AG04449 (cell line): ENCODE measurements at regions not wholly inside any gene's neighbourhood (a gene's known extent, or its start where the extent isn't known, plus 50 kb on each side); places are given as distances from the start of the nearest gene placed in this dataset.

Source experiments
- CTCF ChIA-PET: fragments of 350-600 bp; formaldehyde crosslinking; extraction: SDS; loops from one replicate; lab custom pipeline; 2021; ENCODE audit warnings: antibody characterized with exemption; lab: Yijun Ruan, JAX
- POLR2A ChIA-PET: fragments of 400-600, 350-600 bp; formaldehyde crosslinking; extraction: SDS; loops from one replicate; lab custom pipeline; 2020; ENCODE audit warnings: antibody characterized with exemption, inconsistent platforms; lab: Yijun Ruan, JAX
- DNase-seq: peaks from one replicate; pipeline ENCODE4 v3.0.0-alpha.2; 2010; ENCODE audit warnings: low read depth, low spot score
- H3K4me3 ChIP-seq: 2 replicates; pipeline ENCODE4 v1.5.1; 2011; ENCODE audit warnings: low read depth, mild to moderate bottlenecking, control low read depth, low read length
- CTCF ChIP-seq: IDR thresholded peaks from one replicate; pipeline ENCODE4 v1.5.1; 2011; ENCODE audit warnings: mild to moderate bottlenecking, moderate library complexity, low read length, control low read depth, inconsistent platforms; ENCODE audit not compliant: insufficient read depth; ENCODE audit errors: missing control alignments

DNA sequence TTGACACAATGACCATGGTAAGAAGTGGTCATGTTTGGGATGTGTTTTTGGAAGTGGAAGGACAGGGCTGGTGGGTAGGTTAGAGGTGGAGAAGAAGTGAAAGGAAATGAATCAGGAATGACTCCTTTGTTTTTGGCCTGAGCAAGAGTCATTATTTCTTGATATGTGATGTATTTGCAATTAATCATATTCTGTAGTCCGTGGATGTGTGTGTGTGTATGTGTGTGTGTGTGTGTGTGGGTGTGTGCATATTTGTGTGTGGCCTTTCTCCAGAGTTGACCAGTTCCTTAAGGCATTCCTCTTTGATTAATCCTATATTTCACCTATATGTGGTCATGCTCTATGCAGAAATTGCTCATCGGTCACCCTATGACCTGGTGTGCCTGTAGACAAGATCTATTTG lies 130.7 kb downstream of the UTRN start:
- CTCF ChIA-PET: no interaction called here
- H3K4me3 ChIP-seq: no peak overlapping the region
- TF ChIP-seq CTCF: no peak
- POLR2A ChIA-PET: no interaction called here
- peak; percentile 38 for DNase-seq

DNA sequence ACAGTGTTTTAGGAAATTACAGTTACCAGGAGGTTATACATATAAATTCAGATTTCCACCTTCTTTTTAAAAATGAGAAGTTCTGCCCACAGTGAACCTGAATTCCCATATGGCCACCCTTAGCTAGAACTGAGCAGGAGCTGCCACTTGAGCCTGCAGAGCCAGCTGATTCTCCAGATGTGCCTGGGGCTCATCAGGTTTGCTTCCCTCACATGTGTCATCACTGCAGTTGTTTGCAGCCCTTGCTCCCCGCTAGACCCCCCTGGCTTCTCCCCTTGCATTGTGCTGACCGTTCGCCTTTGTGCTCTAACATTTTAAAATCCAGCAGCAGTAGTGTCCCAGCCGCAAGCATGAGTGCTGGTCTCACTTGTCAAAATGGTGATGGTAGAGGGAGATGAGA lies 131.1 kb downstream of the UTRN start:
- no peak for DNase-seq
- no peak for TF ChIP-seq CTCF
- no peak overlapping the region for H3K4me3 ChIP-seq
- CTCF ChIA-PET: no interaction called here
- POLR2A ChIA-PET: no interaction called here

GRCh38 chr6:144416773-144417172 lies 131.6 kb downstream of the UTRN start:
- H3K4me3 ChIP-seq: no peak overlapping the region
- ChIA-PET CTCF (no interaction called here), POLR2A (no interaction called here)
- no peak for TF ChIP-seq CTCF
- DNase-seq: no peak

- TF ChIP-seq CTCF: no peak
- ChIA-PET POLR2A (no interaction called here), CTCF (no interaction called here)
- DNase-seq: no peak
- H3K4me3 ChIP-seq: no peak overlapping the region
Measured at GRCh38 chr6:144417681-144418080, 132.5 kb downstream of the UTRN start.

GRCh38 chr6:144418959-144419545 lies 133.9 kb downstream of the UTRN start:
- CTCF ChIA-PET: no interaction called here
- POLR2A ChIA-PET: no interaction called here
- no peak for DNase-seq
- no peak for TF ChIP-seq CTCF
- H3K4me3 ChIP-seq: no peak overlapping the region

GRCh38 chr6:144423167-144423566 lies 138.0 kb downstream of the UTRN start:
- TF ChIP-seq CTCF: no peak
- no peak for DNase-seq
- POLR2A ChIA-PET: no interaction called here
- CTCF ChIA-PET: no interaction called here
- H3K4me3 ChIP-seq: no peak overlapping the region
